Ascending aorta (tissue), 2 donors: ENCODE measurements at regions not wholly inside any gene's neighbourhood (a gene's known extent, or its start where the extent isn't known, plus 50 kb on each side); places are given as distances from the start of the nearest gene placed in this dataset.
A peak's percentile ranks its signal among the peaks of the same experiment; 100 is the strongest.

ENCODE experiments used
- DNase-seq, 2 donors: peaks; one replicate each; pipeline ENCODE4 v3.0.0-alpha.2; 2019; ENCODE audit warnings: low spot score in 2 of 2
- H3K27ac ChIP-seq, 2 donors: fragments of 200-600 bp; sonication (generic); one replicate each; pipeline ENCODE4 v1.5.1; 2016 to 2017; ENCODE audit warnings: mild to moderate bottlenecking in 1 of 2
- H3K27me3 ChIP-seq: fragments of 200-600 bp; sonication (generic); one replicate; pipeline ENCODE4 v1.5.1; 2017
- H3K36me3 ChIP-seq, 2 donors: fragments of 200-600 bp; sonication (generic); one replicate each; pipeline ENCODE4 v1.5.1; 2016
- H3K4me1 ChIP-seq, 2 donors: fragments of 200-600 bp; sonication (generic); one replicate each; pipeline ENCODE4 v1.5.1; 2016 to 2017; ENCODE audit warnings: mild to moderate bottlenecking in 1 of 2
- H3K4me3 ChIP-seq, 2 donors: fragments of 200-600 bp; sonication (generic); one replicate each; pipeline ENCODE4 v1.5.1; 2016 to 2017; ENCODE audit warnings: mild to moderate bottlenecking in 1 of 2
- H3K9me3 ChIP-seq, 2 donors: fragments of 200-600 bp; sonication (generic); one replicate each; pipeline ENCODE4 v1.5.1; 2016
- CTCF ChIP-seq, 3 experiments: fragments of 200-600 bp in 2 of 3; fragments of 450-650 bp in 1 of 3; sonication (generic) in 2 of 3; IDR thresholded peaks; one replicate each; pipeline ENCODE4 v1.5.1; 2016 to 2019; ENCODE audit warnings: antibody characterized with exemption in 3 of 3, mild to moderate bottlenecking in 1 of 3, moderate library complexity in 1 of 3
- intact Hi-C: fragments of 100-400 bp; cut with DNase I; formaldehyde crosslinking; loops from one replicate; pipeline ENCODE4 v1.15.1; 2023

GRCh38 chr10:4214908-4215307 is 429.9 kb upstream of the KLF6 start:
- peaks cover 0 to 15% of the 10 kb centered on the region in 2 donors for H3K4me1 ChIP-seq
- no peaks in the 10 kb centered on the region for H3K27me3 ChIP-seq
- no peak overlapping the region for H3K4me3 ChIP-seq
- H3K27ac ChIP-seq, result no peak overlapping the region
- no peaks in the 10 kb centered on the region for H3K9me3 ChIP-seq
- intact Hi-C loops, result no loop called here
- H3K36me3 ChIP-seq, result no peaks in the 10 kb centered on the region
- no peak for DNase-seq
- TF ChIP-seq CTCF (IDR thresholded peaks at IDR 0.05), result no peak

- Histone ChIP-seq H3K4me1 (peaks cover 0 to 15% of the 10 kb centered on the region in 2 donors), H3K27ac (no peak overlapping the region), H3K36me3 (no peaks in the 10 kb centered on the region), H3K4me3 (no peak overlapping the region), H3K9me3 (no peaks in the 10 kb centered on the region), H3K27me3 (no peaks in the 10 kb centered on the region)
- DNase-seq, result no peak
- intact Hi-C loops, result no loop called here
- TF ChIP-seq CTCF (IDR thresholded peaks at IDR 0.05), result no peak
Observed at GRCh38 chr10:4213441-4213840, 428.4 kb upstream of the KLF6 start.

GRCh38 chr10:4212111-4212630 is 427.2 kb upstream of the KLF6 start:
- Histone ChIP-seq H3K4me3 (no peak overlapping the region), H3K4me1 (peaks cover 0 to 8% of the 10 kb centered on the region in 2 donors), H3K27ac (no peak overlapping the region), H3K36me3 (no peaks in the 10 kb centered on the region), H3K27me3 (no peaks in the 10 kb centered on the region), H3K9me3 (no peaks in the 10 kb centered on the region)
- intact Hi-C loops, result no loop called here
- DNase-seq, result no peak
- no peak for TF ChIP-seq CTCF (IDR thresholded peaks at IDR 0.05)

GRCh38 chr10:4208499-4208898 is 423.5 kb upstream of the KLF6 start:
- no peak for TF ChIP-seq CTCF (IDR thresholded peaks at IDR 0.05)
- Histone ChIP-seq H3K9me3 (no peaks in the 10 kb centered on the region), H3K27ac (peak overlapping the region in 1 of 2 donors; percentile 12), H3K27me3 (no peaks in the 10 kb centered on the region), H3K4me1 (no peaks in the 10 kb centered on the region), H3K4me3 (peak overlapping the region in 1 of 2 donors; percentile 13), H3K36me3 (peaks cover 0 to 7% of the 10 kb centered on the region in 2 donors)
- DNase-seq, result no peak
- intact Hi-C loops, result no loop called here

- Histone ChIP-seq H3K4me1 (peaks cover 0 to 10% of the 10 kb centered on the region in 2 donors), H3K9me3 (no peaks in the 10 kb centered on the region), H3K4me3 (no peak overlapping the region), H3K36me3 (peaks cover 0 to 7% of the 10 kb centered on the region in 2 donors), H3K27me3 (no peaks in the 10 kb centered on the region), H3K27ac (no peak overlapping the region)
- intact Hi-C loops, result no loop called here
- no peak for DNase-seq
- no peak for TF ChIP-seq CTCF (IDR thresholded peaks at IDR 0.05)
Observed at GRCh38 chr10:4205113-4205512, 420.1 kb upstream of the KLF6 start.

- no peak for DNase-seq
- intact Hi-C loops, result no loop called here
Observed at GRCh38 chr10:4202938-4203337, 417.9 kb upstream of the KLF6 start.

More at GRCh38 chr10:4202938-4203337, 417.9 kb upstream of the KLF6 start:
- H3K4me3 ChIP-seq, result no peak overlapping the region
- peak overlapping the region in 1 of 2 donors; percentile 7 for H3K27ac ChIP-seq
- no peak for TF ChIP-seq CTCF (IDR thresholded peaks at IDR 0.05)
- H3K4me1 ChIP-seq, result peaks cover 0 to 10% of the 10 kb centered on the region in 2 donors
- peaks cover 0 to 7% of the 10 kb centered on the region in 2 donors for H3K36me3 ChIP-seq
- H3K9me3 ChIP-seq, result no peaks in the 10 kb centered on the region
- no peaks in the 10 kb centered on the region for H3K27me3 ChIP-seq
